ENCODE measurements at regions not wholly inside any gene's neighbourhood (a gene's known extent, or its start where the extent isn't known, plus 50 kb on each side); places are given as distances from the start of the nearest gene placed in this dataset.

GRCh38 chr13:54196684-54197083 is 1168.1 kb downstream of the OLFM4 start:
- no peaks in the 10 kb centered on the region for H3K4me1 ChIP-seq (ENCODE audit: insufficient read depth)
- no peak for DNase-seq (ENCODE audit: low spot score)
- no peaks in the 10 kb centered on the region for H4K20me1 ChIP-seq (ENCODE audit: insufficient read depth, poor library complexity, severe bottlenecking)
- no peak overlapping the region for H3K4me3 ChIP-seq
- H3K79me2 ChIP-seq, result no peaks in the 10 kb centered on the region
- no peaks in the 10 kb centered on the region for H3K9me2 ChIP-seq (replicated peaks; ENCODE audit: insufficient read depth)
- H3K27ac ChIP-seq, result no peak overlapping the region
- H3K27me3 ChIP-seq, result no peaks in the 10 kb centered on the region
- H2AFZ ChIP-seq, result no peak overlapping the region
- no peak for TF ChIP-seq EZH2 (IDR thresholded peaks at IDR 0.05; ENCODE audit: borderline replicate concordance)
- TF ChIP-seq EZH2phosphoT487 (IDR thresholded peaks at IDR 0.05; ENCODE audit: low read depth, severe bottlenecking, unreplicated experiment), result no peak
- no peak for TF ChIP-seq CTCF (IDR thresholded peaks at IDR 0.05; ENCODE audit: poor library complexity)
- H3K4me2 ChIP-seq, result no peak overlapping the region
- no peaks in the 10 kb centered on the region for H3K36me3 ChIP-seq (replicated peaks; ENCODE audit: insufficient read depth, low read depth)
- H3K9me3 ChIP-seq (ENCODE audit: low read depth), result no peaks in the 10 kb centered on the region

GRCh38 chr13:54198911-54199310 is 1170.3 kb downstream of the OLFM4 start:
- Histone ChIP-seq H3K27me3 (no peaks in the 10 kb centered on the region), H3K9me3 (ENCODE audit: low read depth) (no peaks in the 10 kb centered on the region), H3K4me3 (no peak overlapping the region), H3K27ac (no peak overlapping the region), H4K20me1 (ENCODE audit: insufficient read depth, poor library complexity, severe bottlenecking) (no peaks in the 10 kb centered on the region), H3K36me3 (replicated peaks; ENCODE audit: insufficient read depth, low read depth) (no peaks in the 10 kb centered on the region), H2AFZ (no peak overlapping the region), H3K4me1 (ENCODE audit: insufficient read depth) (no peaks in the 10 kb centered on the region), H3K4me2 (no peak overlapping the region), H3K79me2 (no peaks in the 10 kb centered on the region), H3K9me2 (replicated peaks; ENCODE audit: insufficient read depth) (no peaks in the 10 kb centered on the region)
- TF ChIP-seq EZH2phosphoT487 (IDR thresholded peaks at IDR 0.05; ENCODE audit: low read depth, severe bottlenecking, unreplicated experiment), result no peak
- no peak for DNase-seq (ENCODE audit: low spot score)
- 85% methylated on average over 2 of the region's 2 CpGs for WGBS (ENCODE audit: low lambda C conversion rate, missing lambda C conversion rate)

GRCh38 chr13:54206626-54207025 is 1178.0 kb downstream of the OLFM4 start:
- no peaks in the 10 kb centered on the region for H3K36me3 ChIP-seq (replicated peaks; ENCODE audit: insufficient read depth, low read depth)
- no peaks in the 10 kb centered on the region for H3K27me3 ChIP-seq
- H3K9me2 ChIP-seq (replicated peaks; ENCODE audit: insufficient read depth), result no peaks in the 10 kb centered on the region
- no peak for TF ChIP-seq CTCF (IDR thresholded peaks at IDR 0.05; ENCODE audit: poor library complexity)
- no peak for TF ChIP-seq EZH2phosphoT487 (IDR thresholded peaks at IDR 0.05; ENCODE audit: low read depth, severe bottlenecking, unreplicated experiment)
- no peak overlapping the region for H3K4me2 ChIP-seq
- no peak overlapping the region for H2AFZ ChIP-seq
- no peak for DNase-seq (ENCODE audit: low spot score)
- H3K9me3 ChIP-seq (ENCODE audit: low read depth), result no peaks in the 10 kb centered on the region
- H3K4me3 ChIP-seq, result no peak overlapping the region
- 45% methylated on average over 1 of the region's 1 CpG for WGBS (ENCODE audit: low lambda C conversion rate, missing lambda C conversion rate)
- H3K79me2 ChIP-seq, result no peaks in the 10 kb centered on the region
- no peaks in the 10 kb centered on the region for H3K4me1 ChIP-seq (ENCODE audit: insufficient read depth)
- no peaks in the 10 kb centered on the region for H4K20me1 ChIP-seq (ENCODE audit: insufficient read depth, poor library complexity, severe bottlenecking)
- H3K27ac ChIP-seq, result no peak overlapping the region

- WGBS (ENCODE audit: low lambda C conversion rate, missing lambda C conversion rate), result 74% methylated on average over 2 of the region's 2 CpGs
Observed at GRCh38 chr13:54210397-54211049, 1181.9 kb downstream of the OLFM4 start.

More at GRCh38 chr13:54210397-54211049, 1181.9 kb downstream of the OLFM4 start:
- Histone ChIP-seq H3K4me3 (no peak overlapping the region), H3K4me1 (ENCODE audit: insufficient read depth) (no peaks in the 10 kb centered on the region), H3K9me2 (replicated peaks; ENCODE audit: insufficient read depth) (no peaks in the 10 kb centered on the region), H4K20me1 (ENCODE audit: insufficient read depth, poor library complexity, severe bottlenecking) (no peaks in the 10 kb centered on the region), H3K79me2 (no peaks in the 10 kb centered on the region), H3K4me2 (no peak overlapping the region), H2AFZ (no peak overlapping the region), H3K27me3 (no peaks in the 10 kb centered on the region), H3K36me3 (replicated peaks; ENCODE audit: insufficient read depth, low read depth) (no peaks in the 10 kb centered on the region), H3K9me3 (ENCODE audit: low read depth) (no peaks in the 10 kb centered on the region), H3K27ac (no peak overlapping the region)
- peak; percentile 8 for DNase-seq (ENCODE audit: low spot score)
- no peak for TF ChIP-seq EZH2phosphoT487 (IDR thresholded peaks at IDR 0.05; ENCODE audit: low read depth, severe bottlenecking, unreplicated experiment)
- TF ChIP-seq EZH2 (IDR thresholded peaks at IDR 0.05; ENCODE audit: borderline replicate concordance), result no peak
- TF ChIP-seq CTCF (IDR thresholded peaks at IDR 0.05; ENCODE audit: poor library complexity), result no peak

All from hepatocyte (in vitro differentiated cells).